GM18511 (cell line): ENCODE measurements at regions not wholly inside any gene's neighbourhood (a gene's known extent, or its start where the extent isn't known, plus 50 kb on each side); places are given as distances from the start of the nearest gene placed in this dataset.

Experiments used
- ATAC-seq: cut with Tn5 transposase; IDR thresholded peaks from one replicate; pipeline ENCODE4 v1.9.1; 2021; ENCODE audit warnings: mild to moderate bottlenecking, moderate library complexity; ENCODE audit not compliant: unreplicated experiment

- ATAC-seq: no peak
Measured at GRCh38 chr6:5946701-5947100, 60.0 kb downstream of the NRN1 start.

- ATAC-seq: no peak
Measured at GRCh38 chr6:5946181-5946580, 60.5 kb downstream of the NRN1 start.

- no peak for ATAC-seq
Measured at GRCh38 chr6:5943591-5943990, 63.1 kb downstream of the NRN1 start.

GRCh38 chr6:5942591-5942990 lies 64.1 kb downstream of the NRN1 start:
- no peak for ATAC-seq

GRCh38 chr6:5941188-5941587 lies 65.5 kb downstream of the NRN1 start:
- no peak for ATAC-seq

- ATAC-seq: no peak
Measured at GRCh38 chr6:5938934-5939333, 67.8 kb downstream of the NRN1 start.

GRCh38 chr6:5937936-5938706 lies 68.6 kb downstream of the NRN1 start:
- no peak for ATAC-seq

- no peak for ATAC-seq
Measured at GRCh38 chr6:5937169-5937909, 69.4 kb downstream of the NRN1 start.

- no peak for ATAC-seq
Measured at GRCh38 chr6:5936631-5937030, 70.1 kb downstream of the NRN1 start.

GRCh38 chr6:5936140-5936539 lies 70.6 kb downstream of the NRN1 start:
- ATAC-seq: no peak

GRCh38 chr6:5930968-5931367 lies 75.8 kb downstream of the NRN1 start:
- no peak for ATAC-seq

GRCh38 chr6:5930143-5930770 lies 76.5 kb downstream of the NRN1 start:
- no peak for ATAC-seq

- ATAC-seq: no peak
Measured at GRCh38 chr6:5923840-5924239, 82.9 kb downstream of the NRN1 start.

GRCh38 chr6:5922230-5922629 lies 84.5 kb downstream of the NRN1 start:
- no peak for ATAC-seq

GRCh38 chr6:5909721-5910120 lies 97.0 kb downstream of the NRN1 start:
- ATAC-seq: no peak

GRCh38 chr6:5906842-5907241 lies 99.9 kb downstream of the NRN1 start:
- ATAC-seq: no peak

- ATAC-seq: no peak
Measured at GRCh38 chr6:5906340-5906670, 100.4 kb downstream of the NRN1 start.

GRCh38 chr6:5905431-5906339 lies 101.0 kb downstream of the NRN1 start:
- ATAC-seq: no peak

- ATAC-seq: no peak
Measured at GRCh38 chr6:5904532-5904931, 102.2 kb downstream of the NRN1 start.

- no peak for ATAC-seq
Measured at GRCh38 chr6:5899216-5900045, 107.3 kb downstream of the NRN1 start.
